ENCODE measurements at regions not wholly inside any gene's neighbourhood (a gene's known extent, or its start where the extent isn't known, plus 50 kb on each side); places are given as distances from the start of the nearest gene placed in this dataset.

GRCh38 chr6:16872543-16873235 is 111.4 kb upstream of the ATXN1 start:
- TF ChIP-seq CTCF (IDR thresholded peaks at IDR 0.05) (no peak), ZFX (IDR thresholded peaks at IDR 0.05; ENCODE audit: borderline replicate concordance) (no peak)

All from 22Rv1 (cell line).